ENCODE measurements at regions not wholly inside any gene's neighbourhood (a gene's known extent, or its start where the extent isn't known, plus 50 kb on each side); places are given as distances from the start of the nearest gene placed in this dataset.

DNA sequence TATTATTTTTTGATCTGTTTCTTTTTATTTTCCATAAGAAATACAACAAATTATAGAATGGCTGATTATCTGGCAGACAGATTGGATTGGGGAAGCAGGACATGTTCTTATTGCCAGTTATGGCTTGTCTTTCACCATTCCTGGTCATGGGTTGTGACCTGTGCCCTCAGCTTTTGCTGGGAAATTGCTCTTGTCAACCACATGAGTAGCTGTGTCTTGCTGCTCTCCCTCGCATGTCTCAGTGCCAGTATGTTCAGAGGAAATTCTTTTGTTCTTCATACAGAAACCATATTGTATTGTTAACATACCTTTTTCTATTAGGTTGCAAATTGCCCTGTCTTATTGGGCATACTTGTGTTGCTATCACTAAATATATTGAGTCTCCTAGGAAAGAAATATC, 344.1 kb downstream of the OSTF1 start:
- H3K4me3 ChIP-seq (ENCODE audit: low read depth, low read length): no peak overlapping the region
- POLR2A ChIA-PET: no interaction called here
- H3K9me3 ChIP-seq: no peaks in the 10 kb centered on the region
- CTCF ChIA-PET: no interaction called here
- TF ChIP-seq, protein P1, sequence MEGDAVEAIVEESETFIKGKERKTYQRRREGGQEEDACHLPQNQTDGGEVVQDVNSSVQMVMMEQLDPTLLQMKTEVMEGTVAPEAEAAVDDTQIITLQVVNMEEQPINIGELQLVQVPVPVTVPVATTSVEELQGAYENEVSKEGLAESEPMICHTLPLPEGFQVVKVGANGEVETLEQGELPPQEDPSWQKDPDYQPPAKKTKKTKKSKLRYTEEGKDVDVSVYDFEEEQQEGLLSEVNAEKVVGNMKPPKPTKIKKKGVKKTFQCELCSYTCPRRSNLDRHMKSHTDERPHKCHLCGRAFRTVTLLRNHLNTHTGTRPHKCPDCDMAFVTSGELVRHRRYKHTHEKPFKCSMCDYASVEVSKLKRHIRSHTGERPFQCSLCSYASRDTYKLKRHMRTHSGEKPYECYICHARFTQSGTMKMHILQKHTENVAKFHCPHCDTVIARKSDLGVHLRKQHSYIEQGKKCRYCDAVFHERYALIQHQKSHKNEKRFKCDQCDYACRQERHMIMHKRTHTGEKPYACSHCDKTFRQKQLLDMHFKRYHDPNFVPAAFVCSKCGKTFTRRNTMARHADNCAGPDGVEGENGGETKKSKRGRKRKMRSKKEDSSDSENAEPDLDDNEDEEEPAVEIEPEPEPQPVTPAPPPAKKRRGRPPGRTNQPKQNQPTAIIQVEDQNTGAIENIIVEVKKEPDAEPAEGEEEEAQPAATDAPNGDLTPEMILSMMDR (IDR thresholded peaks at IDR 0.05; ENCODE audit: insufficient read depth in 1 of 2, low read depth in 1 of 2, low read length in 1 of 2, severe bottlenecking in 1 of 2, unreplicated experiment in 1 of 2): no peak
- no TSS peak for BruUV-seq (replicated peaks)
- H3K4me1 Mint-ChIP-seq (ENCODE audit: low read depth, unreplicated experiment): no peaks in the 10 kb centered on the region
- no peak overlapping the region for H3K4me3 Mint-ChIP-seq (ENCODE audit: unreplicated experiment)
- no peaks in the 10 kb centered on the region for H3K4me1 ChIP-seq
- H3K36me3 Mint-ChIP-seq (ENCODE audit: insufficient read depth, unreplicated experiment): no peaks in the 10 kb centered on the region
- no peaks in the 10 kb centered on the region for H3K9me3 Mint-ChIP-seq (ENCODE audit: unreplicated experiment)
- intact Hi-C loops (cut with micrococcal nuclease; ENCODE audit: unreplicated experiment): no loop called here
- H3K27me3 Mint-ChIP-seq (ENCODE audit: insufficient read depth, unreplicated experiment): no peaks in the 10 kb centered on the region
- no peak for DNase-seq
- no peak overlapping the region for H3K27ac Mint-ChIP-seq (ENCODE audit: unreplicated experiment)
- H3K27me3 ChIP-seq (replicated peaks; ENCODE audit: control insufficient read depth, insufficient read depth, low read length): no peaks in the 10 kb centered on the region
- H3K36me3 ChIP-seq (ENCODE audit: control insufficient read depth, insufficient read depth, low read length): no peaks in the 10 kb centered on the region

DNA sequence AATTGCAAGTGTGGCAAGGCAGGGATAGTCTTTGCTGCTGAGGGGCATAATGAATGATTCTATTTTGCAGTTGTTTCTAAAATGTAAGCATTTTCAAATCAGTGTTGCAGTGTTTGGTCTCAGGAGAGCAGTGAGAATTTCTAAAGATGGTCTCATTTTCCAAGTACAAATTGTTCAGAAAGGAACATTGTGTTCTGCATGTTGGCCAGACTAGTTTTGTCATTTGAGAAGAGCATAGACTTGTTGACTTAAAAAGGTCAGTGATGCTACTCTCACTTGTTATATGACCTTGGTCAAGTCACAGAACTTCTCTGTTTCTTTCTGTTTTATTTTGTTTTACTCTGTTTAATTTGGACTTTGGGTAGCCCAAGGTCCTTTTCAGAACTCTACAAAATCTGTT, 344.6 kb downstream of the OSTF1 start:
- no peak for DNase-seq
- TF ChIP-seq, protein P1 (IDR thresholded peaks at IDR 0.05; ENCODE audit: insufficient read depth in 1 of 2, low read depth in 1 of 2, low read length in 1 of 2, severe bottlenecking in 1 of 2, unreplicated experiment in 1 of 2): no peak
- H3K36me3 Mint-ChIP-seq (ENCODE audit: insufficient read depth, unreplicated experiment): no peaks in the 10 kb centered on the region
- Histone ChIP-seq H3K4me1 (no peaks in the 10 kb centered on the region), H3K9me3 (no peaks in the 10 kb centered on the region), H3K27me3 (replicated peaks; ENCODE audit: control insufficient read depth, insufficient read depth, low read length) (no peaks in the 10 kb centered on the region), H3K4me3 (ENCODE audit: low read depth, low read length) (no peak overlapping the region), H3K36me3 (ENCODE audit: control insufficient read depth, insufficient read depth, low read length) (no peaks in the 10 kb centered on the region)
- H3K9me3 Mint-ChIP-seq (ENCODE audit: unreplicated experiment): no peaks in the 10 kb centered on the region
- H3K4me3 Mint-ChIP-seq (ENCODE audit: unreplicated experiment): no peak overlapping the region
- no TSS peak for BruUV-seq (replicated peaks)
- no peaks in the 10 kb centered on the region for H3K4me1 Mint-ChIP-seq (ENCODE audit: low read depth, unreplicated experiment)
- POLR2A ChIA-PET: no interaction called here
- intact Hi-C loops (cut with micrococcal nuclease; ENCODE audit: unreplicated experiment): no loop called here
- H3K27ac Mint-ChIP-seq (ENCODE audit: unreplicated experiment): no peak overlapping the region
- no peaks in the 10 kb centered on the region for H3K27me3 Mint-ChIP-seq (ENCODE audit: insufficient read depth, unreplicated experiment)
- CTCF ChIA-PET: no interaction called here

DNA sequence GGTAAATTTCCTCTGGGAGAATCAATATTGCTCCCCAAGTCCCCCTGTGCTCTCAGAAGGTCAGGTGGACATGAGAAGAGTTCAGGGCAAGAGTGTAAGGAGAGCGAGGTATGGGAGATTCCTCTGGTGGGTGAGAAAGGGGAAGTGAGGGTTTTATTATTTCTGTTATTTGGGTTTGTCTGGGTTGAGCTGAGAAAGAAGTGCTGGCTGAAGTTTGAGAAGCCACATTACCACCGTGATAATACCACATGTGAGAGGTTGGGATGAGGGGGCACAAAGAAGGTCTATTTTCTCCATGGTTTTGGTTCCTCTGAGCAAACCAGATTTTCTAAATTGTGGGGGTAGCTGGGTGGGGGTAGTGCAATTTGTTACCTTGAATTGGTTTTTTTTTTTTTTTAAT, 350.4 kb downstream of the OSTF1 start:
- no peak overlapping the region for H3K27ac Mint-ChIP-seq (ENCODE audit: unreplicated experiment)
- DNase-seq: no peak
- no peak overlapping the region for H3K4me3 Mint-ChIP-seq (ENCODE audit: unreplicated experiment)
- no peaks in the 10 kb centered on the region for H3K36me3 ChIP-seq (ENCODE audit: control insufficient read depth, insufficient read depth, low read length)
- H3K27me3 ChIP-seq (replicated peaks; ENCODE audit: control insufficient read depth, insufficient read depth, low read length): no peaks in the 10 kb centered on the region
- intact Hi-C loops (cut with micrococcal nuclease; ENCODE audit: unreplicated experiment): no loop called here
- no peaks in the 10 kb centered on the region for H3K9me3 ChIP-seq
- POLR2A ChIA-PET: no interaction called here
- H3K4me1 Mint-ChIP-seq (ENCODE audit: low read depth, unreplicated experiment): no peaks in the 10 kb centered on the region
- no peaks in the 10 kb centered on the region for H3K36me3 Mint-ChIP-seq (ENCODE audit: insufficient read depth, unreplicated experiment)
- no peak overlapping the region for H3K4me3 ChIP-seq (ENCODE audit: low read depth, low read length)
- TF ChIP-seq, protein P1 (IDR thresholded peaks at IDR 0.05; ENCODE audit: insufficient read depth in 1 of 2, low read depth in 1 of 2, low read length in 1 of 2, severe bottlenecking in 1 of 2, unreplicated experiment in 1 of 2): no peak
- CTCF ChIA-PET: no interaction called here
- no peaks in the 10 kb centered on the region for H3K9me3 Mint-ChIP-seq (ENCODE audit: unreplicated experiment)
- H3K27me3 Mint-ChIP-seq (ENCODE audit: insufficient read depth, unreplicated experiment): no peaks in the 10 kb centered on the region
- no peaks in the 10 kb centered on the region for H3K4me1 ChIP-seq
- BruUV-seq (replicated peaks): no TSS peak
